Transverse colon (tissue), 4 donors: ENCODE measurements at regions not wholly inside any gene's neighbourhood (a gene's known extent, or its start where the extent isn't known, plus 50 kb on each side); places are given as distances from the start of the nearest gene placed in this dataset.

ENCODE experiments used
- DNase-seq: peaks from one replicate; pipeline ENCODE4 v3.0.0-alpha.2; 2019
- H3K27ac ChIP-seq, 4 donors: fragments of 200-600 bp; sonication (generic); 2 replicates each; pipeline ENCODE4 v1.5.1; 2016 to 2018; ENCODE audit warnings: inconsistent platforms in 4 of 4
- H3K27me3 ChIP-seq: fragments of 200-600 bp; sonication (generic); 2 replicates; pipeline ENCODE4 v1.5.1; 2017; ENCODE audit warnings: inconsistent platforms
- H3K36me3 ChIP-seq, 4 donors: fragments of 200-600 bp; sonication (generic); 2 replicates each; pipeline ENCODE4 v1.5.1; 2017 to 2019; ENCODE audit warnings: inconsistent platforms in 4 of 4
- H3K4me1 ChIP-seq, 4 donors: fragments of 200-600 bp; sonication (generic); 2 replicates each; pipeline ENCODE4 v1.5.1; 2017 to 2020; ENCODE audit warnings: inconsistent platforms in 4 of 4
- H3K4me3 ChIP-seq, 4 donors: fragments of 200-600 bp; sonication (generic); 1 replicate in 1 of 4; 2 replicates in 3 of 4; pipeline versions ENCODE4 v1.5.1 to v1.6.1; 2017 to 2019; ENCODE audit warnings: inconsistent platforms in 4 of 4
- H3K9me3 ChIP-seq, 2 donors: fragments of 200-600 bp; sonication (generic); 2 replicates each; pipeline ENCODE4 v1.5.1; 2017 to 2019; ENCODE audit warnings: inconsistent platforms in 2 of 2
- EP300 ChIP-seq: sonication (generic); formaldehyde crosslinking; IDR thresholded peaks from one replicate; pipeline ENCODE4 v1.6.1; 2017; ENCODE audit warnings: antibody characterized with exemption, low read depth
- POLR2A ChIP-seq: fragments of 450-650 bp; IDR thresholded peaks from one replicate; pipeline ENCODE4 v1.6.1; 2016; ENCODE audit warnings: antibody characterized with exemption, mild to moderate bottlenecking, moderate library complexity
- POLR2AphosphoS5 ChIP-seq, 3 donors: sonication (generic); formaldehyde crosslinking; IDR thresholded peaks; one replicate each; pipeline ENCODE4 v1.6.1; 2016; ENCODE audit warnings: antibody characterized with exemption in 3 of 3
- WGBS, 2 donors: methylation state at CpG; one replicate each; pipeline ENCODE4 v1.1.5; 2018; ENCODE audit warnings: low coverage in 1 of 2; 5-methylcytosine and 5-hydroxymethylcytosine counted together
- in situ Hi-C, 4 donors: fragments of 200-750 bp; cut with MboI; loops; one replicate each; pipeline versions ENCODE4 v1.15.0 to v1.15.1; 2017; ENCODE audit warnings: low sequenced_read_pairs in 3 of 4, low pct_ligation_motif_present in 1 of 4, low pct_unique_long_range_greater_than_20kb in 1 of 4
- intact Hi-C: fragments of 100-400 bp; cut with DNase I; formaldehyde crosslinking; loops from one replicate; pipeline ENCODE4 v1.15.1; 2023; ENCODE audit warnings: low total_unique reads
- TF ChIP-seq, protein P1 (sequence below), 5 experiments: fragments of 200-600 bp in 3 of 5; fragments of 450-650 bp in 2 of 5; sonication (generic) in 3 of 5; IDR thresholded peaks; 1 replicate in 2 of 5; 2 replicates in 3 of 5; pipeline ENCODE4 v1.5.1; 2016 to 2017; ENCODE audit warnings: antibody characterized with exemption in 5 of 5, inconsistent platforms in 3 of 5, mild to moderate bottlenecking in 2 of 5, moderate library complexity in 1 of 5

DNA sequence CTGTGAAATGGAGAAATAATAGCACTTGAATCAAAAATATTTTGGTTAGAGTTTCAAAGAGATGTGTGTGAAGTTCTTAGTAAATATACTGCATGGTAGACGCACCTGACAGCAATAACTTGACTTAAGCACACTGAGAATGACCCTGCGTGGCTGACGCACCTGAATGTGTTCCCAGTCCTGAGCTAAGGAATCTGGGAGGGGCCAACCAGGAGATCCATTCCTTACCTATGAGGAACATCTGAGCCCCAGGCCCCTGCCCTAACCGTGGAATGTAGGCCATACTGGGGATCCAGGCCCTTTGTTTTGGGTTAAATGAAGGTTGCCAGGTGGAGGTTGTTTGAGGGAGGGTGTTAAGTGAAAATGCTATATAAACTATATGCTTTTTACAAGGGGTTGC, 284.4 kb downstream of the RBM43 start:
- no peak for DNase-seq
- Histone ChIP-seq H3K27ac (no peak overlapping the region), H3K4me3 (no peak overlapping the region), H3K27me3 (no peaks in the 10 kb centered on the region), H3K9me3 (no peaks in the 10 kb centered on the region), H3K4me1 (peaks cover 0 to 8% (median 2%) of the 10 kb centered on the region in 4 donors), H3K36me3 (no peaks in the 10 kb centered on the region)
- WGBS, 2 donors, result 79% methylated on average over 4 of the region's 4 CpGs; no CpG with 5 or more reads in 1 of the 2 donors
- in situ Hi-C loops, result no loop called here
- intact Hi-C loops, result no loop called here
- TF ChIP-seq POLR2A (no peak), EP300 (no peak), POLR2AphosphoS5 (IDR thresholded peaks at IDR 0.05) (no peak)
- TF ChIP-seq, protein P1, sequence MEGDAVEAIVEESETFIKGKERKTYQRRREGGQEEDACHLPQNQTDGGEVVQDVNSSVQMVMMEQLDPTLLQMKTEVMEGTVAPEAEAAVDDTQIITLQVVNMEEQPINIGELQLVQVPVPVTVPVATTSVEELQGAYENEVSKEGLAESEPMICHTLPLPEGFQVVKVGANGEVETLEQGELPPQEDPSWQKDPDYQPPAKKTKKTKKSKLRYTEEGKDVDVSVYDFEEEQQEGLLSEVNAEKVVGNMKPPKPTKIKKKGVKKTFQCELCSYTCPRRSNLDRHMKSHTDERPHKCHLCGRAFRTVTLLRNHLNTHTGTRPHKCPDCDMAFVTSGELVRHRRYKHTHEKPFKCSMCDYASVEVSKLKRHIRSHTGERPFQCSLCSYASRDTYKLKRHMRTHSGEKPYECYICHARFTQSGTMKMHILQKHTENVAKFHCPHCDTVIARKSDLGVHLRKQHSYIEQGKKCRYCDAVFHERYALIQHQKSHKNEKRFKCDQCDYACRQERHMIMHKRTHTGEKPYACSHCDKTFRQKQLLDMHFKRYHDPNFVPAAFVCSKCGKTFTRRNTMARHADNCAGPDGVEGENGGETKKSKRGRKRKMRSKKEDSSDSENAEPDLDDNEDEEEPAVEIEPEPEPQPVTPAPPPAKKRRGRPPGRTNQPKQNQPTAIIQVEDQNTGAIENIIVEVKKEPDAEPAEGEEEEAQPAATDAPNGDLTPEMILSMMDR (IDR thresholded peaks at IDR 0.05), result no peak

DNA sequence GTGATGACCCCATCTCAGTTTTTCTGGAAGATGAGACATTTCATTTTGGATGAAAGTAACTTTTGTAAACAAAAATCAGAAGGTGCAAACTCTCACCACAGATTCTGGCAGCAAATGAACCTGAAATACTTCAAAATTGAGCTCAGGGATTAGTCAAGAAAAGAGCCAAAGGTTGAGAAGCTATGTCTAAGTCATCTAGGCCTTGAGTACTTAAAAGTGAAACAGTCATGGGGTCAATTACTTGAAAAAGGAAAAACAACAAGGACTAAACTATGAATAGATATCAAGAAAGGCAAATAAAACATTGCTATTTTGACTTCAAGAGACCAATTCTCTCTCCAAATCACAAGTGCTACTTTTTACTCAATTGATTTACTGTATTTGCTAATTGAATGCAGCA, 285.1 kb downstream of the RBM43 start:
- intact Hi-C loops (no loop called here), in situ Hi-C loops (no loop called here)
- Histone ChIP-seq H3K27me3 (no peaks in the 10 kb centered on the region), H3K36me3 (no peaks in the 10 kb centered on the region), H3K4me1 (peaks cover 0 to 8% (median 2%) of the 10 kb centered on the region in 4 donors), H3K27ac (no peak overlapping the region), H3K4me3 (no peak overlapping the region), H3K9me3 (no peaks in the 10 kb centered on the region)
- DNase-seq, result no peak
- TF ChIP-seq, protein P1 (IDR thresholded peaks at IDR 0.05), result no peak
- TF ChIP-seq POLR2A (no peak), EP300 (no peak), POLR2AphosphoS5 (IDR thresholded peaks at IDR 0.05) (no peak)

DNA sequence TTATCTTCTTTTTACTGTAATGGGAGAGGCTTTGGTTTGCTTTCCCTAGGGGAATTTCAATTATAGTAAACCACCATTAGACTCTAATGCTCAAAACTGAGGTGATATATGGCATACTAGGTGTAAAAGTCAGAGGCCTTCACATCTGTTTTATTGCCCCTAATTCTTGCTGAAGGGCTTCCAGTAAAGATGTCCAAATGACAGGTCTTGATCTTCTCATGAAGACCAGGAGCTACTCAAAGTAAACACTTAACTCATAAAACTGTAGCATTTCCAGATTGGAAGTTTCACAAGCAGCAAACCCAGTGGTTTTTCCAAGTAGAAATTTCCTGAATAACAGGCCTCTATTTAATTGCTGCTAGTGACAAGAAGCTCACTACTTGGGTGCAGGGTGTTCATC, 286.8 kb downstream of the RBM43 start:
- no peak for DNase-seq
- Histone ChIP-seq H3K27me3 (no peaks in the 10 kb centered on the region), H3K4me3 (no peak overlapping the region), H3K9me3 (no peaks in the 10 kb centered on the region), H3K27ac (no peak overlapping the region), H3K36me3 (no peaks in the 10 kb centered on the region), H3K4me1 (peaks cover 0 to 8% (median 2%) of the 10 kb centered on the region in 4 donors)
- in situ Hi-C loops (no loop called here), intact Hi-C loops (no loop called here)
- TF ChIP-seq, protein P1 (IDR thresholded peaks at IDR 0.05), result no peak
- peak; percentile 76 to 89 (median 78) for TF ChIP-seq POLR2AphosphoS5 (IDR thresholded peaks at IDR 0.05)

DNA sequence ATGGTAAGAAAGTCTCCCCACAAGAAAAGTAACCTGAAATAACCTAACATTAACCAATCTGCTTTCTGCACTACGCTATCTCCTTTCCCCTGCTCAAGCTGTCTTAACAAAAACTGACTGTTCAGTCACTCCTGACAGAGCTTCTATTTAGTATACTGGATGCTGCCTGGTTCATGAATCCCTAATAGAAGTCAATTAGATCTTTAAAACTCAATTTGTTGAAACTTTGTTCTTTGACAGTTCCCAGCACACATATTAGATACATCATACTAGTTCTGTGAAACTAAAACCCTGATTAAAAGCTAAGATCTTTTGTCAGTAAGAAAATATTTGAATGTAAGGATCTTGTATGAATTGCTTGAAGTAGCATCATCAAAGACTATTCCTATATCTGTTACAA, 287.4 kb downstream of the RBM43 start:
- intact Hi-C loops, result no loop called here

More for the DNA sequence above, 287.4 kb downstream of the RBM43 start:
- TF ChIP-seq EP300, result no peak
- TF ChIP-seq, protein P1 (IDR thresholded peaks at IDR 0.05), result no peak
- no peak for TF ChIP-seq POLR2A
- TF ChIP-seq POLR2AphosphoS5 (IDR thresholded peaks at IDR 0.05), result no peak
- in situ Hi-C loops, result no loop called here
- no peak for DNase-seq
- no peaks in the 10 kb centered on the region for H3K9me3 ChIP-seq
- H3K36me3 ChIP-seq, result no peaks in the 10 kb centered on the region
- peaks cover 0 to 8% (median 2%) of the 10 kb centered on the region in 4 donors for H3K4me1 ChIP-seq
- H3K27me3 ChIP-seq, result no peaks in the 10 kb centered on the region
- H3K4me3 ChIP-seq, result no peak overlapping the region
- 83 to 93% methylated on average over 1 of the region's 1 CpG for WGBS, 2 donors
- no peak overlapping the region for H3K27ac ChIP-seq
